ENCODE measurements at regions not wholly inside any gene's neighbourhood (a gene's known extent, or its start where the extent isn't known, plus 50 kb on each side); places are given as distances from the start of the nearest gene placed in this dataset.

DNA sequence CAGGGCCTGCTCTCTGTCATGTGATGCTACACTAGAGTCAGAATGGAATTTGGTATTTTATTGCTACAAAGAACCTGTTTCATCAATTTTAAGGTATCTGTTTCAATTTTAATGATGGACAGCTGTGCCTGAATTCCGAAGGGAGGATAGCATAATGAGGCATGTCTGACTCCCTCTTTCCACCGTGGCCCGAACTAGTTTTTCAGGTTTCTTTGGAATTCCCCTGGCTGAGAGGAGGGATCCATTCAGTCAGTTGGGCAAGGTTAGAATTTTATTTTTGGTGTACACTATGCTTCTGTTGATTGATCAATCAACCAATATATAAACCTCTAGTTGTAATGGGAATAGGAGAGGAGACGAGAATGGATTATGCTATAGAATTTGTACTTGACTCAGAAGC is 761.8 kb downstream of the FAM133A start:
- TF ChIP-seq, protein P1, sequence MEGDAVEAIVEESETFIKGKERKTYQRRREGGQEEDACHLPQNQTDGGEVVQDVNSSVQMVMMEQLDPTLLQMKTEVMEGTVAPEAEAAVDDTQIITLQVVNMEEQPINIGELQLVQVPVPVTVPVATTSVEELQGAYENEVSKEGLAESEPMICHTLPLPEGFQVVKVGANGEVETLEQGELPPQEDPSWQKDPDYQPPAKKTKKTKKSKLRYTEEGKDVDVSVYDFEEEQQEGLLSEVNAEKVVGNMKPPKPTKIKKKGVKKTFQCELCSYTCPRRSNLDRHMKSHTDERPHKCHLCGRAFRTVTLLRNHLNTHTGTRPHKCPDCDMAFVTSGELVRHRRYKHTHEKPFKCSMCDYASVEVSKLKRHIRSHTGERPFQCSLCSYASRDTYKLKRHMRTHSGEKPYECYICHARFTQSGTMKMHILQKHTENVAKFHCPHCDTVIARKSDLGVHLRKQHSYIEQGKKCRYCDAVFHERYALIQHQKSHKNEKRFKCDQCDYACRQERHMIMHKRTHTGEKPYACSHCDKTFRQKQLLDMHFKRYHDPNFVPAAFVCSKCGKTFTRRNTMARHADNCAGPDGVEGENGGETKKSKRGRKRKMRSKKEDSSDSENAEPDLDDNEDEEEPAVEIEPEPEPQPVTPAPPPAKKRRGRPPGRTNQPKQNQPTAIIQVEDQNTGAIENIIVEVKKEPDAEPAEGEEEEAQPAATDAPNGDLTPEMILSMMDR (conservative IDR thresholded peaks at IDR 0.05), result no peak
- TF ChIP-seq ZFX (IDR thresholded peaks at IDR 0.05), result no peak
